HEK293 (cell line): ENCODE measurements at regions not wholly inside any gene's neighbourhood (a gene's known extent, or its start where the extent isn't known, plus 50 kb on each side); places are given as distances from the start of the nearest gene placed in this dataset.

Experiments
- SP3 ChIP-seq: fragments of 450-650 bp; formaldehyde crosslinking; IDR thresholded peaks from 2 replicates; pipeline ENCODE4 v1.5.1; 2016; ENCODE audit warnings: missing biosample characterization, missing genetic modification characterization
- TRIM28 ChIP-seq: IDR thresholded peaks from 2 replicates; pipeline ENCODE4 v1.6.1; 2011; ENCODE audit warnings: low read length, control low read depth, borderline replicate concordance
- YY1 ChIP-seq: fragments of 450-650 bp; formaldehyde crosslinking; IDR thresholded peaks from 2 replicates; pipeline ENCODE4 v1.5.1; 2018; ENCODE audit warnings: missing biosample characterization, missing genetic modification characterization
- ZBTB21 ChIP-seq: fragments of 450-650 bp; formaldehyde crosslinking; IDR thresholded peaks from 2 replicates; pipeline ENCODE4 v1.5.1; 2017; ENCODE audit warnings: missing biosample characterization, missing genetic modification characterization
- ZNF274 ChIP-seq, 2 experiments: fragments of 200-500 bp in 1 of 2; fragments of 450-650 bp in 1 of 2; sonication (Bioruptor generic) in 1 of 2; formaldehyde crosslinking in 1 of 2; IDR thresholded peaks; 2 replicates each; pipeline versions ENCODE4 v1.5.1 to v1.6.1; 2014 to 2016; ENCODE audit warnings: borderline replicate concordance in 1 of 2, inconsistent platforms in 1 of 2, low read length in 1 of 2, missing biosample characterization in 1 of 2, missing genetic modification characterization in 1 of 2
- ZNF350 ChIP-seq: fragments of 450-650 bp; formaldehyde crosslinking; IDR thresholded peaks from 2 replicates; pipeline ENCODE4 v1.5.0; 2017; ENCODE audit warnings: missing biosample characterization, mild to moderate bottlenecking, missing genetic modification characterization
- ZNF660 ChIP-seq: fragments of 450-650 bp; IDR thresholded peaks from 2 replicates; pipeline ENCODE4 v1.5.1; 2018; ENCODE audit warnings: missing biosample characterization, mild to moderate bottlenecking, missing genetic modification characterization
- ZNF768 ChIP-seq: fragments of 450-650 bp; formaldehyde crosslinking; IDR thresholded peaks from 2 replicates; pipeline ENCODE4 v1.5.1; 2018; ENCODE audit warnings: missing biosample characterization, mild to moderate bottlenecking, missing genetic modification characterization
- ZNF785 ChIP-seq: fragments of 450-650 bp; formaldehyde crosslinking; IDR thresholded peaks from 2 replicates; pipeline ENCODE4 v1.5.1; 2016; ENCODE audit warnings: missing biosample characterization, missing genetic modification characterization
- TF ChIP-seq, protein P1 (sequence below): fragments of 450-650 bp; formaldehyde crosslinking; IDR thresholded peaks from 2 replicates; pipeline ENCODE4 v1.5.1; 2016; ENCODE audit warnings: missing biosample characterization, missing genetic modification characterization
- TF ChIP-seq, protein P2 (sequence below): fragments of 450-650 bp; formaldehyde crosslinking; IDR thresholded peaks from 2 replicates; pipeline ENCODE4 v1.5.1; 2016; ENCODE audit warnings: missing biosample characterization, missing genetic modification characterization
- TF ChIP-seq, protein P3 (sequence below): fragments of 450-650 bp; formaldehyde crosslinking; IDR thresholded peaks from 2 replicates; pipeline ENCODE4 v1.5.1; 2016; ENCODE audit warnings: missing biosample characterization, missing genetic modification characterization
- TF ChIP-seq, protein P4 (sequence below): fragments of 450-650 bp; formaldehyde crosslinking; IDR thresholded peaks from 2 replicates; pipeline ENCODE4 v1.5.1; 2017; ENCODE audit warnings: missing biosample characterization, missing genetic modification characterization

DNA sequence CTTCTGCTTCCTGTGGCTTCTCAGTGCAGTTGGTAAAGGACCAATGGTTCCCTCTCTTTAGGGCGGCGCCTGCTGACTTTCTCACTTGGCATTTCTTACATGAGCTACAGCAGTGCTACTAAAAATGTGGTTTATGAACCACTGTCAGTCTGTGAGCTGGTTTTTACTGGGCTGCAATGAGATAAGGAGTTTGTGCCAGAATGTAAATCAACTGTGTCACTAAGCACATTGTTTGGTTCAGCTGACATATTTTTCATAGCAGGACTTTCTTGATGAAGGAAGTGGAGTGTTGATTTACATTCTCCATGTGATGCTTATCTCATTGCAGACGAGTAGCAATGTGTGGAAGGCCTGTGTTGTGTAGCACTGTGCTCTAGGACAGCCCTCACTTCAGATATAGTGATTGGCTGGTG lies 463.3 kb downstream of the SOX6 start:
- TF ChIP-seq ZNF768 (tag by site-specific recombination) (no peak), TRIM28 (peak; percentile 83), ZNF785 (tag by site-specific recombination) (no peak), SP3 (no peak), ZBTB21 (tag by site-specific recombination) (no peak), ZNF660 (no peak), ZNF350 (tag by site-specific recombination) (no peak), YY1 (tag by site-specific recombination) (no peak), ZNF274 (IDR thresholded peaks at IDR 0.05; ENCODE audit: low read length) (no peak), ZNF274 (tag by site-specific recombination; IDR thresholded peaks at IDR 0.05; ENCODE audit: borderline replicate concordance) (no peak)
- TF ChIP-seq, protein P1, sequence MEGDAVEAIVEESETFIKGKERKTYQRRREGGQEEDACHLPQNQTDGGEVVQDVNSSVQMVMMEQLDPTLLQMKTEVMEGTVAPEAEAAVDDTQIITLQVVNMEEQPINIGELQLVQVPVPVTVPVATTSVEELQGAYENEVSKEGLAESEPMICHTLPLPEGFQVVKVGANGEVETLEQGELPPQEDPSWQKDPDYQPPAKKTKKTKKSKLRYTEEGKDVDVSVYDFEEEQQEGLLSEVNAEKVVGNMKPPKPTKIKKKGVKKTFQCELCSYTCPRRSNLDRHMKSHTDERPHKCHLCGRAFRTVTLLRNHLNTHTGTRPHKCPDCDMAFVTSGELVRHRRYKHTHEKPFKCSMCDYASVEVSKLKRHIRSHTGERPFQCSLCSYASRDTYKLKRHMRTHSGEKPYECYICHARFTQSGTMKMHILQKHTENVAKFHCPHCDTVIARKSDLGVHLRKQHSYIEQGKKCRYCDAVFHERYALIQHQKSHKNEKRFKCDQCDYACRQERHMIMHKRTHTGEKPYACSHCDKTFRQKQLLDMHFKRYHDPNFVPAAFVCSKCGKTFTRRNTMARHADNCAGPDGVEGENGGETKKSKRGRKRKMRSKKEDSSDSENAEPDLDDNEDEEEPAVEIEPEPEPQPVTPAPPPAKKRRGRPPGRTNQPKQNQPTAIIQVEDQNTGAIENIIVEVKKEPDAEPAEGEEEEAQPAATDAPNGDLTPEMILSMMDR (tag by site-specific recombination), result no peak
- TF ChIP-seq, protein P2, sequence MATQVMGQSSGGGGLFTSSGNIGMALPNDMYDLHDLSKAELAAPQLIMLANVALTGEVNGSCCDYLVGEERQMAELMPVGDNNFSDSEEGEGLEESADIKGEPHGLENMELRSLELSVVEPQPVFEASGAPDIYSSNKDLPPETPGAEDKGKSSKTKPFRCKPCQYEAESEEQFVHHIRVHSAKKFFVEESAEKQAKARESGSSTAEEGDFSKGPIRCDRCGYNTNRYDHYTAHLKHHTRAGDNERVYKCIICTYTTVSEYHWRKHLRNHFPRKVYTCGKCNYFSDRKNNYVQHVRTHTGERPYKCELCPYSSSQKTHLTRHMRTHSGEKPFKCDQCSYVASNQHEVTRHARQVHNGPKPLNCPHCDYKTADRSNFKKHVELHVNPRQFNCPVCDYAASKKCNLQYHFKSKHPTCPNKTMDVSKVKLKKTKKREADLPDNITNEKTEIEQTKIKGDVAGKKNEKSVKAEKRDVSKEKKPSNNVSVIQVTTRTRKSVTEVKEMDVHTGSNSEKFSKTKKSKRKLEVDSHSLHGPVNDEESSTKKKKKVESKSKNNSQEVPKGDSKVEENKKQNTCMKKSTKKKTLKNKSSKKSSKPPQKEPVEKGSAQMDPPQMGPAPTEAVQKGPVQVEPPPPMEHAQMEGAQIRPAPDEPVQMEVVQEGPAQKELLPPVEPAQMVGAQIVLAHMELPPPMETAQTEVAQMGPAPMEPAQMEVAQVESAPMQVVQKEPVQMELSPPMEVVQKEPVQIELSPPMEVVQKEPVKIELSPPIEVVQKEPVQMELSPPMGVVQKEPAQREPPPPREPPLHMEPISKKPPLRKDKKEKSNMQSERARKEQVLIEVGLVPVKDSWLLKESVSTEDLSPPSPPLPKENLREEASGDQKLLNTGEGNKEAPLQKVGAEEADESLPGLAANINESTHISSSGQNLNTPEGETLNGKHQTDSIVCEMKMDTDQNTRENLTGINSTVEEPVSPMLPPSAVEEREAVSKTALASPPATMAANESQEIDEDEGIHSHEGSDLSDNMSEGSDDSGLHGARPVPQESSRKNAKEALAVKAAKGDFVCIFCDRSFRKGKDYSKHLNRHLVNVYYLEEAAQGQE, result no peak
- TF ChIP-seq, protein P3, sequence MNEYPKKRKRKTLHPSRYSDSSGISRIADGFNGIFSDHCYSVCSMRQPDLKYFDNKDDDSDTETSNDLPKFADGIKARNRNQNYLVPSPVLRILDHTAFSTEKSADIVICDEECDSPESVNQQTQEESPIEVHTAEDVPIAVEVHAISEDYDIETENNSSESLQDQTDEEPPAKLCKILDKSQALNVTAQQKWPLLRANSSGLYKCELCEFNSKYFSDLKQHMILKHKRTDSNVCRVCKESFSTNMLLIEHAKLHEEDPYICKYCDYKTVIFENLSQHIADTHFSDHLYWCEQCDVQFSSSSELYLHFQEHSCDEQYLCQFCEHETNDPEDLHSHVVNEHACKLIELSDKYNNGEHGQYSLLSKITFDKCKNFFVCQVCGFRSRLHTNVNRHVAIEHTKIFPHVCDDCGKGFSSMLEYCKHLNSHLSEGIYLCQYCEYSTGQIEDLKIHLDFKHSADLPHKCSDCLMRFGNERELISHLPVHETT (tag by site-specific recombination), result no peak
- TF ChIP-seq, protein P4, sequence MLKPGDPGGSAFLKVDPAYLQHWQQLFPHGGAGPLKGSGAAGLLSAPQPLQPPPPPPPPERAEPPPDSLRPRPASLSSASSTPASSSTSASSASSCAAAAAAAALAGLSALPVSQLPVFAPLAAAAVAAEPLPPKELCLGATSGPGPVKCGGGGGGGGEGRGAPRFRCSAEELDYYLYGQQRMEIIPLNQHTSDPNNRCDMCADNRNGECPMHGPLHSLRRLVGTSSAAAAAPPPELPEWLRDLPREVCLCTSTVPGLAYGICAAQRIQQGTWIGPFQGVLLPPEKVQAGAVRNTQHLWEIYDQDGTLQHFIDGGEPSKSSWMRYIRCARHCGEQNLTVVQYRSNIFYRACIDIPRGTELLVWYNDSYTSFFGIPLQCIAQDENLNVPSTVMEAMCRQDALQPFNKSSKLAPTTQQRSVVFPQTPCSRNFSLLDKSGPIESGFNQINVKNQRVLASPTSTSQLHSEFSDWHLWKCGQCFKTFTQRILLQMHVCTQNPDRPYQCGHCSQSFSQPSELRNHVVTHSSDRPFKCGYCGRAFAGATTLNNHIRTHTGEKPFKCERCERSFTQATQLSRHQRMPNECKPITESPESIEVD, result peak; percentile 54; the same call in 1 of the 2 replicates
